ENCODE measurements at regions not wholly inside any gene's neighbourhood (a gene's known extent, or its start where the extent isn't known, plus 50 kb on each side); places are given as distances from the start of the nearest gene placed in this dataset.
"Not testable (repeated sequence)": the region's sequence is repeated elsewhere in the genome, so short reads cannot be mapped to it uniquely, and the experiment has no call there.

GRCh38 chr4:3607690-3608552, 75.7 kb upstream of the LRPAP1 start:
- WGBS (ENCODE audit: low lambda C conversion rate) = 67% methylated on average over 9 of the region's 20 CpGs
- peak; percentile 67 for DNase-seq
- TF ChIP-seq JUND (IDR thresholded peaks at IDR 0.05) (no peak), FOXJ3 (CRISPR knock-in tag; IDR thresholded peaks at IDR 0.05) (no peak), RAD21 (IDR thresholded peaks at IDR 0.05; ENCODE audit: low read length) (0 out of 2 replicates have a peak, but pooled peaks have one; percentile 4), MXI1 (IDR thresholded peaks at IDR 0.05; ENCODE audit: low read depth, low read length) (0 out of 2 replicates have a peak, but pooled peaks have one; percentile 12)
- TF ChIP-seq, protein P1, sequence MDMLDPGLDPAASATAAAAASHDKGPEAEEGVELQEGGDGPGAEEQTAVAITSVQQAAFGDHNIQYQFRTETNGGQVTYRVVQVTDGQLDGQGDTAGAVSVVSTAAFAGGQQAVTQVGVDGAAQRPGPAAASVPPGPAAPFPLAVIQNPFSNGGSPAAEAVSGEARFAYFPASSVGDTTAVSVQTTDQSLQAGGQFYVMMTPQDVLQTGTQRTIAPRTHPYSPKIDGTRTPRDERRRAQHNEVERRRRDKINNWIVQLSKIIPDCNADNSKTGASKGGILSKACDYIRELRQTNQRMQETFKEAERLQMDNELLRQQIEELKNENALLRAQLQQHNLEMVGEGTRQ (IDR thresholded peaks at IDR 0.05; ENCODE audit: borderline replicate concordance, low read depth, low read length) = no peak

GRCh38 chr4:3606850-3607249, 74.6 kb upstream of the LRPAP1 start:
- H3K4me3 ChIP-seq (ENCODE audit: low read depth in 2 of 2, low read length in 1 of 2); H2AFZ ChIP-seq (ENCODE audit: low read depth); H3K27ac ChIP-seq (ENCODE audit: low read depth in 2 of 2, low read length in 1 of 2); H3K4me2 ChIP-seq; DNase-seq; CTCF ChIA-PET; H3K9ac ChIP-seq; H3K79me2 ChIP-seq (ENCODE audit: insufficient read depth); H3K9me3 ChIP-seq; POLR2A ChIA-PET; H3F3A ChIP-seq (replicated peaks; ENCODE audit: insufficient read depth); H3K27me3 ChIP-seq (ENCODE audit: insufficient read depth); H3K9me2 ChIP-seq; H4K20me1 ChIP-seq (ENCODE audit: insufficient read depth); H3K36me3 ChIP-seq (replicated peaks in 1 of 2; ENCODE audit: control insufficient read depth in 1 of 2, insufficient read depth in 2 of 2, low read length in 1 of 2): not testable (repeated sequence)
- 100% methylated on average over 1 of the region's 5 CpGs for WGBS (ENCODE audit: low lambda C conversion rate)
- peaks cover 0 to 17% of the 10 kb centered on the region in 2 experiments; a peak in 1 of 4 replicates for H3K4me1 ChIP-seq (ENCODE audit: control insufficient read depth in 1 of 2, insufficient read depth in 2 of 2, low read depth in 1 of 2, low read length in 1 of 2)

More at GRCh38 chr4:3607690-3608552, 75.7 kb upstream of the LRPAP1 start:
- H3K9me3 ChIP-seq = no peaks in the 10 kb centered on the region
- no peak overlapping the region for H2AFZ ChIP-seq (ENCODE audit: low read depth)
- H3K4me2 ChIP-seq = no peak overlapping the region
- no peaks in the 10 kb centered on the region for H3K79me2 ChIP-seq (ENCODE audit: insufficient read depth)
- H3K36me3 ChIP-seq (replicated peaks in 1 of 2; ENCODE audit: control insufficient read depth in 1 of 2, insufficient read depth in 2 of 2, low read length in 1 of 2) = no peaks in the 10 kb centered on the region
- no peaks in the 10 kb centered on the region for H3K9me2 ChIP-seq
- no peak overlapping the region for H3K9ac ChIP-seq
- H3K27me3 ChIP-seq (ENCODE audit: insufficient read depth) = no peaks in the 10 kb centered on the region
- POLR2A ChIA-PET = no interaction called here
- H3K4me3 ChIP-seq (ENCODE audit: low read depth in 2 of 2, low read length in 1 of 2) = no peak overlapping the region
- peaks cover 0 to 28% of the 10 kb centered on the region in 2 experiments; a peak in 1 of 4 replicates for H3K4me1 ChIP-seq (ENCODE audit: control insufficient read depth in 1 of 2, insufficient read depth in 2 of 2, low read depth in 1 of 2, low read length in 1 of 2)
- peak overlapping the region in 1 of 2 experiments; percentile 64; a peak in 2 of 4 replicates for H3K27ac ChIP-seq (ENCODE audit: low read depth in 2 of 2, low read length in 1 of 2)
- peaks cover 3% of the 10 kb centered on the region for H3F3A ChIP-seq (replicated peaks; ENCODE audit: insufficient read depth)
- no peaks in the 10 kb centered on the region for H4K20me1 ChIP-seq (ENCODE audit: insufficient read depth)
- CTCF ChIA-PET = no interaction called here

DNA sequence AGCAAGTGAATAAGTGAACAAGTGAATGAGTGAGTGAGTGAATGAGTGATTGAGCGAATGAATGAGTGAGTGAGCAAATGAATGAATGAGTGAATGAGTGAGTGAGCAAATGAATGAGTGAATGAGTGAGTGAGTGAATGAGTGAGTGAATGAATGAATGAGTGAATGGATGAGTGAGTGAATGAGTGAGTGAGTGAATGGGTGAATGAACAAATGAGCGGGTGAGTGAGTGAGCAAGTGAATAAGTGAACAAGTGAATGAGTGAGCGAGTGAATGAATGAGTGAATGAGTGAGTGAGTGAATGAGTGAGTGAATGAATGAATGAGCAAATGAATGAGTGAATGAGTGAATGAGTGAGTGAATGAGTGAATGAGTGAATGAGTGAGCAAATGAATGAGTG, 74.0 kb upstream of the LRPAP1 start:
- H3K4me1 ChIP-seq (ENCODE audit: control insufficient read depth in 1 of 2, insufficient read depth in 2 of 2, low read depth in 1 of 2, low read length in 1 of 2) = peaks cover 0 to 15% of the 10 kb centered on the region in 2 experiments; a peak in 1 of 4 replicates
- H2AFZ ChIP-seq (ENCODE audit: low read depth); H3K9ac ChIP-seq; H4K20me1 ChIP-seq (ENCODE audit: insufficient read depth); H3K27me3 ChIP-seq (ENCODE audit: insufficient read depth); H3K4me3 ChIP-seq (ENCODE audit: low read depth in 2 of 2, low read length in 1 of 2); H3K27ac ChIP-seq (ENCODE audit: low read depth in 2 of 2, low read length in 1 of 2); H3K36me3 ChIP-seq (replicated peaks in 1 of 2; ENCODE audit: control insufficient read depth in 1 of 2, insufficient read depth in 2 of 2, low read length in 1 of 2); H3F3A ChIP-seq (replicated peaks; ENCODE audit: insufficient read depth); DNase-seq; H3K4me2 ChIP-seq; POLR2A ChIA-PET; H3K9me3 ChIP-seq; H3K9me2 ChIP-seq; CTCF ChIA-PET; H3K79me2 ChIP-seq (ENCODE audit: insufficient read depth): not testable (repeated sequence)
- 58% methylated on average over 3 of the region's 3 CpGs for WGBS (ENCODE audit: low lambda C conversion rate)
